A673 (cell line): ENCODE measurements at regions not wholly inside any gene's neighbourhood (a gene's known extent, or its start where the extent isn't known, plus 50 kb on each side); places are given as distances from the start of the nearest gene placed in this dataset.

Source experiments
- BruUV-seq: library from RNA; stranded (reverse); fragments of 400-500 nt; replicated peaks from 2 replicates; lab custom pipeline; 2021; lab: Mats Ljungman, UMichigan
- CTCF ChIA-PET: fragments of 300-600 bp; sonication (Branson Sonifier 250); formaldehyde crosslinking; loops from one replicate; lab custom pipeline; 2022; ENCODE audit warnings: antibody characterized with exemption; lab: Charles Lee
- POLR2A ChIA-PET: fragments of 300-600 bp; sonication (Branson Sonifier 250); formaldehyde crosslinking; loops from one replicate; lab custom pipeline; 2022; ENCODE audit warnings: antibody characterized with exemption; ENCODE audit not compliant: low non-redundant PET; lab: Charles Lee
- DNase-seq: peaks from one replicate; pipeline ENCODE4 v3.0.0-alpha.2; 2015; ENCODE audit warnings: low spot score
- H3K27ac ChIP-seq: fragments of 200-600 bp; sonication (generic); 2 replicates; pipeline ENCODE4 v1.5.1; 2016; ENCODE audit warnings: mixed run types, low read depth, mild to moderate bottlenecking, mixed read lengths, antibody characterized with exemption, low read length; ENCODE audit not compliant: poor library complexity, severe bottlenecking
- H3K27me3 ChIP-seq: fragments of 200-600 bp; sonication (generic); replicated peaks from 2 replicates; pipeline ENCODE4 v1.6.1; 2017; ENCODE audit warnings: mixed run types, low read depth, mild to moderate bottlenecking, mixed read lengths, antibody characterized with exemption, low read length; ENCODE audit not compliant: insufficient read depth, poor library complexity
- H3K36me3 ChIP-seq: fragments of 200-600 bp; sonication (generic); 2 replicates; pipeline ENCODE4 v1.6.1; 2016; ENCODE audit warnings: mixed run types, mild to moderate bottlenecking, mixed read lengths, antibody characterized with exemption, low read length; ENCODE audit not compliant: insufficient read depth, poor library complexity, severe bottlenecking
- H3K4me1 ChIP-seq: fragments of 200-600 bp; sonication (generic); 2 replicates; pipeline ENCODE4 v1.6.1; 2017; ENCODE audit warnings: mixed run types, mild to moderate bottlenecking, mixed read lengths, antibody characterized with exemption, low read length; ENCODE audit not compliant: insufficient read depth, poor library complexity, severe bottlenecking
- H3K4me3 ChIP-seq: fragments of 200-600 bp; sonication (generic); 2 replicates; pipeline ENCODE4 v1.5.1; 2016; ENCODE audit warnings: low read depth, mixed run types, mild to moderate bottlenecking, mixed read lengths, low read length; ENCODE audit not compliant: poor library complexity, severe bottlenecking
- H3K9me3 ChIP-seq: fragments of 200-600 bp; sonication (generic); 2 replicates; pipeline ENCODE4 v1.6.1; 2016; ENCODE audit warnings: mixed run types, low read depth, mild to moderate bottlenecking, mixed read lengths, antibody characterized with exemption, low read length; ENCODE audit not compliant: poor library complexity, severe bottlenecking
- CTCF ChIP-seq: fragments of 300-800, 200-600 bp; sonication (generic); conservative IDR thresholded peaks from 2 replicates; pipeline ENCODE4 v1.5.1; 2017; ENCODE audit warnings: low read depth, mild to moderate bottlenecking, antibody characterized with exemption, low read length, moderate library complexity, mixed read lengths
- EZH2 ChIP-seq: fragments of 200-600 bp; sonication (generic); IDR thresholded peaks from 2 replicates; pipeline ENCODE4 v1.6.1; 2017; ENCODE audit warnings: borderline replicate concordance, low read depth, mild to moderate bottlenecking, mixed read lengths, antibody characterized with exemption, low read length; ENCODE audit not compliant: poor library complexity, severe bottlenecking
- intact Hi-C: fragments of 100-400 bp; cut with micrococcal nuclease; formaldehyde crosslinking; loops from one replicate; pipeline ENCODE4 v1.10.0; 2022; ENCODE audit not compliant: unreplicated experiment

- H3K27me3 ChIP-seq, result no peaks in the 10 kb centered on the region
- ChIA-PET POLR2A (no interaction called here), CTCF (no interaction called here)
- no peaks in the 10 kb centered on the region for H3K4me1 ChIP-seq
- no peak overlapping the region for H3K27ac ChIP-seq
- no peaks in the 10 kb centered on the region for H3K9me3 ChIP-seq
- no peak overlapping the region for H3K4me3 ChIP-seq
- intact Hi-C loops, result no loop called here
- no peak for TF ChIP-seq CTCF
- no peak for TF ChIP-seq EZH2
- no peaks in the 10 kb centered on the region for H3K36me3 ChIP-seq
- no peak for DNase-seq
- no TSS peak for BruUV-seq
These were observed 252.0 kb downstream of the SOX4 start for GRCh38 chr6:21845439-21846140.

- H3K4me1 ChIP-seq, result no peaks in the 10 kb centered on the region
- TF ChIP-seq EZH2 (no peak), CTCF (no peak)
- no peaks in the 10 kb centered on the region for H3K9me3 ChIP-seq
- H3K27me3 ChIP-seq, result no peaks in the 10 kb centered on the region
- intact Hi-C loops, result no loop called here
- no peaks in the 10 kb centered on the region for H3K36me3 ChIP-seq
- no peak overlapping the region for H3K27ac ChIP-seq
- no peak for DNase-seq
- no TSS peak for BruUV-seq
- POLR2A ChIA-PET, result no interaction called here
- CTCF ChIA-PET, result no interaction called here
- no peak overlapping the region for H3K4me3 ChIP-seq
These were observed 253.2 kb downstream of the SOX4 start for GRCh38 chr6:21846541-21847451.

GRCh38 chr6:21847711-21848480, 254.3 kb downstream of the SOX4 start:
- TF ChIP-seq CTCF, result no peak
- ChIA-PET POLR2A (no interaction called here), CTCF (no interaction called here)
- no peak overlapping the region for H3K27ac ChIP-seq
- intact Hi-C loops, result no loop called here
- no TSS peak for BruUV-seq
- H3K27me3 ChIP-seq, result no peaks in the 10 kb centered on the region
- H3K36me3 ChIP-seq, result no peaks in the 10 kb centered on the region
- H3K4me3 ChIP-seq, result no peak overlapping the region
- DNase-seq, result no peak
- H3K9me3 ChIP-seq, result no peaks in the 10 kb centered on the region
- no peaks in the 10 kb centered on the region for H3K4me1 ChIP-seq
